ENCODE measurements at regions not wholly inside any gene's neighbourhood (a gene's known extent, or its start where the extent isn't known, plus 50 kb on each side); places are given as distances from the start of the nearest gene placed in this dataset.

- Histone ChIP-seq H2AK5ac (ENCODE audit: low read depth, low read length) (no peak overlapping the region), H3K36me3 (ENCODE audit: control insufficient read depth, insufficient read depth, low read length) (no peaks in the 10 kb centered on the region), H3K23ac (ENCODE audit: low read depth, low read length) (no peak overlapping the region), H3K18ac (ENCODE audit: low read depth, low read length) (no peak overlapping the region), H3K14ac (replicated peaks; ENCODE audit: low read depth, low read length) (no peak overlapping the region), H3K4me2 (ENCODE audit: low read depth, low read length) (no peak overlapping the region), H4K20me1 (ENCODE audit: insufficient read depth, low read length) (no peaks in the 10 kb centered on the region), H2BK5ac (ENCODE audit: low read depth, low read length, poor library complexity, severe bottlenecking) (no peak overlapping the region), H3K27me3 (ENCODE audit: control insufficient read depth, insufficient read depth, low read length) (peaks cover 3% of the 10 kb centered on the region), H2AK9ac (replicated peaks; ENCODE audit: low read depth, low read length, poor library complexity) (no peak overlapping the region), H4K91ac (ENCODE audit: insufficient read depth, low read depth, low read length) (no peak overlapping the region), H3K4ac (ENCODE audit: low read depth, low read length) (no peak overlapping the region), H2BK120ac (ENCODE audit: low read depth, low read length) (no peak overlapping the region), H3K9ac (ENCODE audit: low read depth, low read length) (no peak overlapping the region), H2BK15ac (ENCODE audit: low read depth, low read length) (no peak overlapping the region), H3K9me1 (ENCODE audit: insufficient read depth, low read length) (no peaks in the 10 kb centered on the region), H4K8ac (ENCODE audit: low read depth in 2 of 2, low read length in 2 of 2) (no peak overlapping the region), H3K27ac (ENCODE audit: insufficient read depth, low read length) (no peak overlapping the region), H2BK20ac (ENCODE audit: low read depth, low read length) (no peak overlapping the region), H3K9me3 (ENCODE audit: control insufficient read depth, insufficient read depth, low read length) (no peaks in the 10 kb centered on the region), H3K56ac (ENCODE audit: extremely low read depth, insufficient read depth, low read length) (no peak overlapping the region), H3K79me1 (ENCODE audit: low read depth in 1 of 2, low read length in 2 of 2) (no peaks in the 10 kb centered on the region), H2AFZ (replicated peaks; ENCODE audit: low read length, poor library complexity) (no peak overlapping the region), H3K4me1 (ENCODE audit: control insufficient read depth, insufficient read depth, low read length) (no peaks in the 10 kb centered on the region), H3K4me3 (ENCODE audit: insufficient read depth, low read depth, low read length) (no peak overlapping the region), H4K5ac (ENCODE audit: low read depth, low read length) (no peak overlapping the region)
- ATAC-seq (ENCODE audit: low read depth), result no peak
- no peak for DNase-seq
- dilution Hi-C loops (cut with HindIII; ENCODE audit: low sequenced_read_pairs, unreplicated experiment) (no loop called here), in situ Hi-C loops (cut with MboI; ENCODE audit: low sequenced_read_pairs) (loop anchor here (10.0 kb wide), 1 partner anchor 1582 kb away; no protein-coding TSS in a partner anchor), intact Hi-C loops (cut with micrococcal nuclease) (no loop called here)
- ChIA-PET CTCF (no interaction called here), POLR2A (ENCODE audit: unreplicated experiment) (no interaction called here)
- no peak for TF ChIP-seq ELK1 (IDR thresholded peaks at IDR 0.05; ENCODE audit: borderline replicate concordance, low read depth, low read length)
- BruUV-seq (replicated peaks), result no TSS peak
- no CpG with 5 or more reads among the region's 2 CpGs for WGBS, 2 experiments (ENCODE audit: extremely low coverage in 2 of 2, insufficient read length in 1 of 2)
Measured at GRCh38 chr20:11556410-11556809, 361.3 kb upstream of the BTBD3 start.
